AG04450 (cell line): ENCODE measurements at regions not wholly inside any gene's neighbourhood (a gene's known extent, or its start where the extent isn't known, plus 50 kb on each side); places are given as distances from the start of the nearest gene placed in this dataset.

ENCODE experiments used
- CTCF ChIA-PET: fragments of 300-600, 350-600 bp; formaldehyde crosslinking; extraction: SDS; loops from one replicate; lab custom pipeline; 2022; ENCODE audit warnings: antibody characterized with exemption, inconsistent platforms; lab: Charles Lee
- POLR2A ChIA-PET: fragments of 350-600 bp; formaldehyde crosslinking; extraction: SDS; loops from one replicate; lab custom pipeline; 2021; ENCODE audit warnings: antibody characterized with exemption, inconsistent platforms; lab: Yijun Ruan, JAX
- DNase-seq: peaks from one replicate; pipeline ENCODE4 v3.0.0-alpha.2; 2011; ENCODE audit warnings: low read depth, low spot score
- H3K27ac ChIP-seq: one replicate; pipeline ENCODE4 v1.5.1; 2012; ENCODE audit warnings: low read depth, low read length, control low read depth
- H3K27me3 ChIP-seq: one replicate; pipeline ENCODE4 v1.6.0; 2012; ENCODE audit warnings: low read length; ENCODE audit not compliant: control insufficient read depth, insufficient read depth
- H3K4me3 ChIP-seq: 2 replicates; pipeline ENCODE4 v1.5.1; 2011; ENCODE audit warnings: mild to moderate bottlenecking, low read depth, low read length, control low read depth
- H3K9me3 ChIP-seq: 2 replicates; pipeline ENCODE4 v1.5.1; 2012; ENCODE audit warnings: low read length; ENCODE audit not compliant: control insufficient read depth, insufficient read depth
- CTCF ChIP-seq: IDR thresholded peaks from 2 replicates; pipeline ENCODE4 v1.5.1; 2011; ENCODE audit warnings: low read depth, low read length, control low read depth, inconsistent platforms

DNA sequence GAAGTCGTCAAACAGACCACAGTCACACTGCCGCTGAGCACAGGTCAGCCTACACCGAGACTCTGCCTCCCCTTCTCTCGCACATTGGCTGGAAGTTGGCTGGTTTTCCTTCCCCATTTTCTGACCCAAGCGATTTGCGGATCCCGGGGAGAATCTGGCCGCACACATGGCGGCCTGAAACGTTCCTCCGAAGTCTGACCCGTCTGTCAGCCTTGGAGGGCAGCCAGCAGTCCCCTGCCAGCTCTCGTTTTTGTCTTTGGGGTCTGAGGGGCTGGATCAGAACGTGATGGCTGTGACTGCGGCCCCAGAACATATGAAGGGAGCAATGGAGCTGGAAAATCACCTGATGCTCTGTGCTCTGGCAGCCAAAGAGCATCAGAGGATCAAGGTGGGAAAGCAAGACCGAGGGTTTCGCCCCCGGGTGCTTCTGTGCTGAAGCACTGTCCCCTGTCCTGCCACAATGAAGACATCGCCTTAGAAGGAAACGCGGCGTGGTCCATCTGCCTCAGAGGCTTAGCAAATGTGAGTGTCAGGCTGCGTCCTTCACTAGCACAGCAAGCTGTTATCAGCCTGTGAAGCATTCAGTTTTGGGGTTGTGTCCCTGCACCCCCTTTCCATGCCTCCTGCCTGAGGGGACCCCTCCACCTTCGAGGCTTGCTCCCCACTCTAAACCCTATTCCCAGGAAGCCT, 119.3 kb upstream of the SHH start:
- Histone ChIP-seq H3K27ac (no peak overlapping the region), H3K9me3 (peaks cover 46% of the 10 kb centered on the region), H3K27me3 (no peaks in the 10 kb centered on the region), H3K4me3 (no peak overlapping the region)
- CTCF ChIA-PET, result no interaction called here
- DNase-seq, result no peak
- no peak for TF ChIP-seq CTCF
- POLR2A ChIA-PET, result no interaction called here

- CTCF ChIA-PET, result no interaction called here
- H3K27me3 ChIP-seq, result no peaks in the 10 kb centered on the region
- DNase-seq, result no peak
- TF ChIP-seq CTCF, result no peak
- H3K4me3 ChIP-seq, result no peak overlapping the region
- peaks cover 46% of the 10 kb centered on the region for H3K9me3 ChIP-seq
- H3K27ac ChIP-seq, result no peak overlapping the region
- POLR2A ChIA-PET, result no interaction called here
Observed at GRCh38 chr7:155930527-155930926, 118.3 kb upstream of the SHH start.

DNA sequence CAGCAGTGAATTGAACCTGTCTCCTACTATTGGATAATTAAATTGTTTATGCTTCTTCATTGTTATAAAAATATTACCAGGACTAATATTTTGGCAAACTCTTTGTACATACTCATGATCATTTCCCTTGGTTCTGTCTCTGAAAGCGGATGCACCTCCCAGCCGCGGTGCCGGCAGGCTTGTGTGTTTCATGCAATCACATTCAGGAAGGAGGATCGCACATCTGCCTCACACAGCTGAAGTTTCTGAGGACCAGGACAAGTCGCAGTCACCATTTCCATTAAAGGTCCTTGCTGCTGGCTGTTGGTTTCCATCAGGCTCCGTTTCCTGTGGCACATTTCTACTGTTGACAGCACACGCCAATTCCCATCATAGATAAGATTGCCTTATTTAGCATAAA, 117.8 kb upstream of the SHH start:
- no peak for TF ChIP-seq CTCF
- ChIA-PET CTCF (no interaction called here), POLR2A (no interaction called here)
- H3K4me3 ChIP-seq, result no peak overlapping the region
- no peak overlapping the region for H3K27ac ChIP-seq
- no peak for DNase-seq
- H3K9me3 ChIP-seq, result peaks cover 46% of the 10 kb centered on the region
- no peaks in the 10 kb centered on the region for H3K27me3 ChIP-seq

DNA sequence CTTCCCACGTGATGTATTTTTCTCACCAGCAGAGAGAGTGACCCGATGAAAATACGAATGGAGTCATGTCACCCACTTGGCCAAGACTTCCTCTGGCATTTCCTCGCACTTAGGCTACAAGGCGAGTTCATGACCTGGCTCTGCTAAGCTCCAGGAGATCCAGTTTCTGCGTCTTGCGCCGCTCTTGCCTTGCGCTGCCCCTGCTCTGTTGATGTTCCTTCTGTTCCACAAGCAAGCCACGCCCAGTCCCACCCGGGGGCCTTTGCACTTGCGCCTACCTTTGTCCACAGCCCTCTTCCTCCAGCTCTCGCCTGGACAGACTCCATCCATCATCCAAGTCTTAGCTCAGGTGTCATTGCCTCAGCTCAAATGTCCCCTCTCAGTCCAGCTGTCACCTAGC, 116.3 kb upstream of the SHH start:
- no peak for DNase-seq
- Histone ChIP-seq H3K27me3 (no peaks in the 10 kb centered on the region), H3K9me3 (peaks cover 52% of the 10 kb centered on the region), H3K27ac (no peak overlapping the region), H3K4me3 (no peak overlapping the region)
- ChIA-PET POLR2A (no interaction called here), CTCF (no interaction called here)
- no peak for TF ChIP-seq CTCF

GRCh38 chr7:155927905-155928304, 115.6 kb upstream of the SHH start:
- H3K27ac ChIP-seq, result no peak overlapping the region
- DNase-seq, result no peak
- no peak overlapping the region for H3K4me3 ChIP-seq
- CTCF ChIA-PET, result no interaction called here
- POLR2A ChIA-PET, result no interaction called here
- peaks cover 47% of the 10 kb centered on the region for H3K9me3 ChIP-seq
- no peaks in the 10 kb centered on the region for H3K27me3 ChIP-seq
- no peak for TF ChIP-seq CTCF
